Left lung (tissue), 4 donors: ENCODE measurements at regions not wholly inside any gene's neighbourhood (a gene's known extent, or its start where the extent isn't known, plus 50 kb on each side); places are given as distances from the start of the nearest gene placed in this dataset.

ENCODE experiments used
- ATAC-seq: fragments of 200-7000 bp; cut with Tn5 transposase; one replicate; pipeline ENCODE4 v1.9.1; 2020; ENCODE audit warnings: moderate library complexity
- DNase-seq, 4 donors: peaks; one replicate each; pipeline ENCODE4 v3.0.0-alpha.2; 2013 to 2020
- H3K27ac ChIP-seq, 2 donors: fragments of 200-600 bp; sonication (generic) in 1 of 2; one replicate each; pipeline versions ENCODE4 v1.5.0 to v1.8.0; 2020 to 2021
- H3K27me3 ChIP-seq, 2 donors: fragments of 200-600 bp; sonication (generic) in 1 of 2; one replicate each; pipeline versions ENCODE4 v1.5.0 to v1.8.0; 2020 to 2021
- H3K36me3 ChIP-seq, 2 donors: fragments of 200-600 bp; sonication (generic) in 1 of 2; one replicate each; pipeline versions ENCODE4 v1.5.0 to v1.8.0; 2020 to 2021
- H3K4me1 ChIP-seq, 2 donors: fragments of 200-600 bp; one replicate each; pipeline ENCODE4 v1.8.0; 2021
- H3K4me3 ChIP-seq, 2 donors: fragments of 200-600 bp; sonication (generic) in 1 of 2; one replicate each; pipeline versions ENCODE4 v1.5.0 to v1.8.0; 2020 to 2021; ENCODE audit warnings: mild to moderate bottlenecking in 1 of 2
- H3K9me3 ChIP-seq, 2 donors: fragments of 200-600 bp; sonication (generic) in 1 of 2; one replicate each; pipeline versions ENCODE4 v1.5.0 to v1.8.0; 2020 to 2021
- intact Hi-C, 2 donors: fragments of 100-400 bp; cut with DNase I; formaldehyde crosslinking; loops; one replicate each; pipeline versions ENCODE4 v1.11.2 to v1.14.2; 2022
- TF ChIP-seq, protein P1 (sequence below), 2 donors: fragments of 200-600 bp; sonication (generic) in 1 of 2; IDR thresholded peaks; one replicate each; pipeline versions ENCODE4 v1.5.0 to v1.8.0; 2021; ENCODE audit warnings: antibody characterized with exemption in 2 of 2
- donor health status: DM: no; HTN: yes; CAD: no.
- donor health status: DM: no; HTN: no; CAD: no.

DNA sequence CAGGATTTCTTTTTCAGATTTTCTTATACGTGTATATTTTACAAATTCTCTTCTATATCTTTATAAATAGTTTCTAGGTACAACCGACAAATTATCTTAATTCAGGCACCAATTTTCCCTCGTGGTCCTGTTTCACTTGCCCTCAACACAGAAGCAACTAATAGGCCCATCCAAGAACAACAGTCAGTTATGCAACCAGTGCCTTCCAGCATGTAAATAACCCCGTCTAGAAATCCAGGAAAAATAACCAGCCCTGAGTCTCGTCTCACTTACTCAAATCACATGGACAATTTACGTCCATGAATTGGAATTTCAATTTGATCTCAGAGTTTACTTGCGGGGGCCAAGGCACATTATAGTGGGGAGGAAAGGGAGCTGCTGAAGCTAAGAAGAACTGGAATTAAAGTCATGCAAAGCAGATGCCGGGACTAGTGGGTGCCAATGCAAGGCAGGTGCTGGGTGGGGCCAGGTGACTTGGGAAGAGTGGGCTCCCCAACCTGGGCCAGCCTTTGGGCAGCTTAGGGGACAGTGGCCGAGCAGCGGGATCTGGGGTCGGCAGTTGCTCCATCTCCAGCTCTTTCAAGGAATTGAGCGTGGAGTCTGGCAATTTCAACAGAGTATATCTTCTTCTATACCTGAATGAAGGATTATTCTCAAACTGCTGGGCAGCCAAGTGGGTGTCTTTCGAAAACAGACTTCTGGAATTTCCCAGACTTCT lies 121.7 kb downstream of the EDN3 start:
- Histone ChIP-seq H3K27me3 (peaks cover 0 to 17% of the 10 kb centered on the region in 2 donors), H3K4me3 (no peak overlapping the region), H3K4me1 (no peaks in the 10 kb centered on the region), H3K36me3 (no peaks in the 10 kb centered on the region), H3K9me3 (no peaks in the 10 kb centered on the region), H3K27ac (no peak overlapping the region)
- TF ChIP-seq, protein P1, sequence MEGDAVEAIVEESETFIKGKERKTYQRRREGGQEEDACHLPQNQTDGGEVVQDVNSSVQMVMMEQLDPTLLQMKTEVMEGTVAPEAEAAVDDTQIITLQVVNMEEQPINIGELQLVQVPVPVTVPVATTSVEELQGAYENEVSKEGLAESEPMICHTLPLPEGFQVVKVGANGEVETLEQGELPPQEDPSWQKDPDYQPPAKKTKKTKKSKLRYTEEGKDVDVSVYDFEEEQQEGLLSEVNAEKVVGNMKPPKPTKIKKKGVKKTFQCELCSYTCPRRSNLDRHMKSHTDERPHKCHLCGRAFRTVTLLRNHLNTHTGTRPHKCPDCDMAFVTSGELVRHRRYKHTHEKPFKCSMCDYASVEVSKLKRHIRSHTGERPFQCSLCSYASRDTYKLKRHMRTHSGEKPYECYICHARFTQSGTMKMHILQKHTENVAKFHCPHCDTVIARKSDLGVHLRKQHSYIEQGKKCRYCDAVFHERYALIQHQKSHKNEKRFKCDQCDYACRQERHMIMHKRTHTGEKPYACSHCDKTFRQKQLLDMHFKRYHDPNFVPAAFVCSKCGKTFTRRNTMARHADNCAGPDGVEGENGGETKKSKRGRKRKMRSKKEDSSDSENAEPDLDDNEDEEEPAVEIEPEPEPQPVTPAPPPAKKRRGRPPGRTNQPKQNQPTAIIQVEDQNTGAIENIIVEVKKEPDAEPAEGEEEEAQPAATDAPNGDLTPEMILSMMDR (IDR thresholded peaks at IDR 0.05): no peak
- intact Hi-C loops: no loop called here
- ATAC-seq (no peak), DNase-seq (no peak)

DNA sequence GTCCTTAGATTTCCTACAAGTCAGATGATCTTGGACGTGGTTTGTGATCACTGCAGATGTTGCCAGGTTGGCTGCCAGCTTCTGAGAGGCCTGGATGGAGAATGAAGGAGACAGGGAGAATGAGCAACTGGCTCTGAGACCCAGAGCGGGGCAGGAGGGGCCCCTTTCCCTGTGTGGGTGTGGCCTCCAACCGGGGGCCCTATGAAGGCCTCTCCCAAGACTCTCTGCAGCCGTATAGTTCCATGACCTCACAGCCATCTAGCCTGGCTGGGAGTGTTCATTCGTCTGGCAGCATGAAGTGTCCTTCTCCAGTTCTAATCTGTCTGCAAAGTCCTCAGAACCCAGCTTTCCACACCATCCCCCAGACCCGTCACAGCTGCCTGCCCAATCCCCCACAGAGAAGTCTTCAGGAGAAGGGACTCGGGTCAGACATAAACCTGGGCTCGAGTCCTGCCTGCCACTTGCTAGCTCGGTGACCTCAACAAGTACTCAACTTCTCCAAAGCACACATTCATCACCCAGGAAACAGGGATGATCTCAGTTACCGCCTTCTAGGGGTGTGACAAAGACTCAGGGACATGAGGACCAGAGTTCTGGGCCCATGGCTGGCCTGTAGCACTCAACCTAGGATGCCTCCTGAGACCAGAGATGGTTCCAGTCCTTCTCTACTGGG lies 122.6 kb downstream of the EDN3 start:
- Histone ChIP-seq H3K4me3 (no peak overlapping the region), H3K9me3 (no peaks in the 10 kb centered on the region), H3K4me1 (no peaks in the 10 kb centered on the region), H3K27me3 (peaks cover 0 to 8% of the 10 kb centered on the region in 2 donors), H3K27ac (no peak overlapping the region), H3K36me3 (no peaks in the 10 kb centered on the region)
- DNase-seq (peak in 1 of 4 donors; percentile 37), ATAC-seq (no peak)
- intact Hi-C loops: no loop called here
- TF ChIP-seq, protein P1 (IDR thresholded peaks at IDR 0.05): no peak

- no peak for ATAC-seq
- Histone ChIP-seq H3K4me3 (no peak overlapping the region), H3K27ac (no peak overlapping the region), H3K36me3 (no peaks in the 10 kb centered on the region), H3K9me3 (no peaks in the 10 kb centered on the region), H3K4me1 (no peaks in the 10 kb centered on the region), H3K27me3 (no peaks in the 10 kb centered on the region)
- intact Hi-C loops: no loop called here
- TF ChIP-seq, protein P1 (IDR thresholded peaks at IDR 0.05): no peak
- DNase-seq: no peak
Measured at GRCh38 chr20:59424976-59425375, 124.6 kb downstream of the EDN3 start.

DNA sequence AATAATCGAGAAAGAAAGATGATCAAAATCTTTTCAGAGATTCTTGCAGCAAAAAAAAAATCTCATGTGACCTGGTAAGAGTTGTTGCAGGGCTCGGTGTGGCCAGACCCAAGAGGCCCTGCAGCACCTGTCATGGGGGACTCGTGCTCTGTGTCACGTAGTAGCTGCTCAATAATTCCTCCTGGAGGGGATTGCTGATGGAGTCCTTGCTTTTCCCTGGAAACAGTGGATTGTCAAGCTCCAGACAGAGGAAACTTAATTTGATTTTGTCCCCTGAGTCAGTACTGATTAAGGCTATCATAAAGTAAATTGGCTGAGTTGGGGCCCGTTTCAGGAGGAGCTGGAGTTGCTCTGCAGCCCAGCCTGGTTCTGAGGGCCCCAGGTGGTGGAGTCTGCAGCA lies 125.2 kb downstream of the EDN3 start:
- H3K4me1 ChIP-seq: no peaks in the 10 kb centered on the region
- no peaks in the 10 kb centered on the region for H3K36me3 ChIP-seq
- H3K27ac ChIP-seq: no peak overlapping the region
- intact Hi-C loops: no loop called here
- DNase-seq (no peak), ATAC-seq (no peak)
- H3K9me3 ChIP-seq: no peaks in the 10 kb centered on the region
- TF ChIP-seq, protein P1 (IDR thresholded peaks at IDR 0.05): no peak
- no peak overlapping the region for H3K4me3 ChIP-seq
- no peaks in the 10 kb centered on the region for H3K27me3 ChIP-seq

GRCh38 chr20:59428006-59428405 lies 127.6 kb downstream of the EDN3 start:
- Histone ChIP-seq H3K9me3 (no peaks in the 10 kb centered on the region), H3K27me3 (no peaks in the 10 kb centered on the region), H3K27ac (no peak overlapping the region), H3K4me1 (no peaks in the 10 kb centered on the region), H3K4me3 (no peak overlapping the region), H3K36me3 (no peaks in the 10 kb centered on the region)
- intact Hi-C loops: no loop called here
- no peak for ATAC-seq
- TF ChIP-seq, protein P1 (IDR thresholded peaks at IDR 0.05): no peak
- no peak for DNase-seq
